ENCODE measurements at regions not wholly inside any gene's neighbourhood (a gene's known extent, or its start where the extent isn't known, plus 50 kb on each side); places are given as distances from the start of the nearest gene placed in this dataset.

GRCh38 chr15:77695548-77695947, 62.8 kb upstream of the LINGO1 start:
- no peak overlapping the region for H3K4ac ChIP-seq (ENCODE audit: low read depth in 1 of 2, low read length in 2 of 2)
- H3K4me2 ChIP-seq (ENCODE audit: low read length, poor library complexity, severe bottlenecking) = no peak overlapping the region
- H2BK15ac ChIP-seq (ENCODE audit: low read depth, poor library complexity, severe bottlenecking) = no peak overlapping the region
- no peak overlapping the region for H4K8ac ChIP-seq (ENCODE audit: low read length)
- peaks cover 39 to 88% of the 10 kb centered on the region in 2 experiments for H3K27me3 ChIP-seq (ENCODE audit: control insufficient read depth in 1 of 2, insufficient read depth in 1 of 2, low read length in 2 of 2)
- no peak overlapping the region for H2AFZ ChIP-seq (ENCODE audit: low read depth, low read length)
- no peaks in the 10 kb centered on the region for H3K79me1 ChIP-seq (replicated peaks; ENCODE audit: low read length, poor library complexity, severe bottlenecking)
- no peak overlapping the region for H2BK5ac ChIP-seq (ENCODE audit: low read depth, low read length, poor library complexity, severe bottlenecking)
- no peak overlapping the region for H3K4me3 ChIP-seq (ENCODE audit: insufficient read depth in 1 of 2, low read depth in 1 of 2, low read length in 2 of 2)
- no peak overlapping the region for H4K91ac ChIP-seq (ENCODE audit: low read length)
- no peak overlapping the region for H3K9ac ChIP-seq (ENCODE audit: low read length)
- no peaks in the 10 kb centered on the region for H3K9me3 ChIP-seq (ENCODE audit: control insufficient read depth, low read length)
- H3K36me3 ChIP-seq (ENCODE audit: control insufficient read depth in 1 of 2, insufficient read depth in 2 of 2, low read depth in 1 of 2, low read length in 2 of 2) = no peaks in the 10 kb centered on the region
- no peak for DNase-seq
- no peak overlapping the region for H3K23ac ChIP-seq (ENCODE audit: low read length in 2 of 2)
- H2BK120ac ChIP-seq (ENCODE audit: low read depth, low read length) = no peak overlapping the region
- no peaks in the 10 kb centered on the region for H3K4me1 ChIP-seq (ENCODE audit: control insufficient read depth, insufficient read depth, low read depth, low read length)
- no peak overlapping the region for H3K27ac ChIP-seq (ENCODE audit: low read length, poor library complexity, severe bottlenecking)
- no peak overlapping the region for H3K18ac ChIP-seq (ENCODE audit: low read depth in 1 of 2, low read length in 2 of 2)
- 83% methylated on average over 4 of the region's 6 CpGs for WGBS
- no peak overlapping the region for H2BK12ac ChIP-seq (ENCODE audit: low read length in 2 of 2)
- no peak overlapping the region for H3K14ac ChIP-seq (ENCODE audit: low read length in 2 of 2)
- no peak overlapping the region for H2AK5ac ChIP-seq (ENCODE audit: low read length, severe bottlenecking)

- H3K4me3 ChIP-seq (ENCODE audit: insufficient read depth in 1 of 2, low read depth in 1 of 2, low read length in 2 of 2) = no peak overlapping the region
- H3K27ac ChIP-seq (ENCODE audit: low read length, poor library complexity, severe bottlenecking) = no peak overlapping the region
- H4K8ac ChIP-seq (ENCODE audit: low read length) = no peak overlapping the region
- 81% methylated on average over 3 of the region's 5 CpGs for WGBS
- H3K4me1 ChIP-seq (ENCODE audit: control insufficient read depth, insufficient read depth, low read depth, low read length) = no peaks in the 10 kb centered on the region
- H3K18ac ChIP-seq (ENCODE audit: low read depth in 1 of 2, low read length in 2 of 2) = no peak overlapping the region
- no peak overlapping the region for H2AK5ac ChIP-seq (ENCODE audit: low read length, severe bottlenecking)
- H3K36me3 ChIP-seq (ENCODE audit: control insufficient read depth in 1 of 2, insufficient read depth in 2 of 2, low read depth in 1 of 2, low read length in 2 of 2) = no peaks in the 10 kb centered on the region
- H2BK5ac ChIP-seq (ENCODE audit: low read depth, low read length, poor library complexity, severe bottlenecking) = no peak overlapping the region
- no peak overlapping the region for H3K23ac ChIP-seq (ENCODE audit: low read length in 2 of 2)
- no peak overlapping the region for H3K4me2 ChIP-seq (ENCODE audit: low read length, poor library complexity, severe bottlenecking)
- H3K9ac ChIP-seq (ENCODE audit: low read length) = no peak overlapping the region
- H3K27me3 ChIP-seq (ENCODE audit: control insufficient read depth in 1 of 2, insufficient read depth in 1 of 2, low read length in 2 of 2) = peaks cover 58 to 92% of the 10 kb centered on the region in 2 experiments
- H2BK120ac ChIP-seq (ENCODE audit: low read depth, low read length) = no peak overlapping the region
- no peak overlapping the region for H4K91ac ChIP-seq (ENCODE audit: low read length)
- H3K4ac ChIP-seq (ENCODE audit: low read depth in 1 of 2, low read length in 2 of 2) = no peak overlapping the region
- no peak overlapping the region for H2AFZ ChIP-seq (ENCODE audit: low read depth, low read length)
- H2BK12ac ChIP-seq (ENCODE audit: low read length in 2 of 2) = no peak overlapping the region
- no peak overlapping the region for H2BK15ac ChIP-seq (ENCODE audit: low read depth, poor library complexity, severe bottlenecking)
- no peak for DNase-seq
- no peaks in the 10 kb centered on the region for H3K79me1 ChIP-seq (replicated peaks; ENCODE audit: low read length, poor library complexity, severe bottlenecking)
- no peak overlapping the region for H3K14ac ChIP-seq (ENCODE audit: low read length in 2 of 2)
- no peaks in the 10 kb centered on the region for H3K9me3 ChIP-seq (ENCODE audit: control insufficient read depth, low read length)
Measured at GRCh38 chr15:77693576-77693975, 60.9 kb upstream of the LINGO1 start.

GRCh38 chr15:77692614-77693013, 59.9 kb upstream of the LINGO1 start:
- H2BK120ac ChIP-seq (ENCODE audit: low read depth, low read length) = no peak overlapping the region
- H3K27ac ChIP-seq (ENCODE audit: low read length, poor library complexity, severe bottlenecking) = no peak overlapping the region
- H3K9me3 ChIP-seq (ENCODE audit: control insufficient read depth, low read length) = no peaks in the 10 kb centered on the region
- H2BK12ac ChIP-seq (ENCODE audit: low read length in 2 of 2) = no peak overlapping the region
- no peak overlapping the region for H3K4ac ChIP-seq (ENCODE audit: low read depth in 1 of 2, low read length in 2 of 2)
- no peak overlapping the region for H3K23ac ChIP-seq (ENCODE audit: low read length in 2 of 2)
- no peak overlapping the region for H3K9ac ChIP-seq (ENCODE audit: low read length)
- no peak overlapping the region for H3K4me3 ChIP-seq (ENCODE audit: insufficient read depth in 1 of 2, low read depth in 1 of 2, low read length in 2 of 2)
- 60% methylated on average over 11 of the region's 11 CpGs for WGBS
- no peaks in the 10 kb centered on the region for H3K36me3 ChIP-seq (ENCODE audit: control insufficient read depth in 1 of 2, insufficient read depth in 2 of 2, low read depth in 1 of 2, low read length in 2 of 2)
- no peak overlapping the region for H3K18ac ChIP-seq (ENCODE audit: low read depth in 1 of 2, low read length in 2 of 2)
- H3K4me2 ChIP-seq (ENCODE audit: low read length, poor library complexity, severe bottlenecking) = no peak overlapping the region
- H3K79me1 ChIP-seq (replicated peaks; ENCODE audit: low read length, poor library complexity, severe bottlenecking) = no peaks in the 10 kb centered on the region
- no peak overlapping the region for H4K8ac ChIP-seq (ENCODE audit: low read length)
- DNase-seq = no peak
- peaks cover 55 to 91% of the 10 kb centered on the region in 2 experiments for H3K27me3 ChIP-seq (ENCODE audit: control insufficient read depth in 1 of 2, insufficient read depth in 1 of 2, low read length in 2 of 2)
- no peak overlapping the region for H2BK15ac ChIP-seq (ENCODE audit: low read depth, poor library complexity, severe bottlenecking)
- no peak overlapping the region for H2AFZ ChIP-seq (ENCODE audit: low read depth, low read length)
- no peak overlapping the region for H2AK5ac ChIP-seq (ENCODE audit: low read length, severe bottlenecking)
- peak overlapping the region; percentile 4 for H4K91ac ChIP-seq (ENCODE audit: low read length)
- H3K4me1 ChIP-seq (ENCODE audit: control insufficient read depth, insufficient read depth, low read depth, low read length) = no peaks in the 10 kb centered on the region
- H2BK5ac ChIP-seq (ENCODE audit: low read depth, low read length, poor library complexity, severe bottlenecking) = no peak overlapping the region
- no peak overlapping the region for H3K14ac ChIP-seq (ENCODE audit: low read length in 2 of 2)

- Histone ChIP-seq H2BK15ac (ENCODE audit: low read depth, poor library complexity, severe bottlenecking) (no peak overlapping the region), H3K18ac (ENCODE audit: low read depth in 1 of 2, low read length in 2 of 2) (no peak overlapping the region), H2BK120ac (ENCODE audit: low read depth, low read length) (no peak overlapping the region), H3K79me1 (replicated peaks; ENCODE audit: low read length, poor library complexity, severe bottlenecking) (no peaks in the 10 kb centered on the region), H2BK12ac (ENCODE audit: low read length in 2 of 2) (no peak overlapping the region), H3K36me3 (ENCODE audit: control insufficient read depth in 1 of 2, insufficient read depth in 2 of 2, low read depth in 1 of 2, low read length in 2 of 2) (no peaks in the 10 kb centered on the region), H3K27ac (ENCODE audit: low read length, poor library complexity, severe bottlenecking) (no peak overlapping the region), H2BK5ac (ENCODE audit: low read depth, low read length, poor library complexity, severe bottlenecking) (no peak overlapping the region), H3K23ac (ENCODE audit: low read length in 2 of 2) (no peak overlapping the region), H3K4me1 (ENCODE audit: control insufficient read depth, insufficient read depth, low read depth, low read length) (no peaks in the 10 kb centered on the region), H2AK5ac (ENCODE audit: low read length, severe bottlenecking) (no peak overlapping the region), H3K9ac (ENCODE audit: low read length) (no peak overlapping the region), H3K9me3 (ENCODE audit: control insufficient read depth, low read length) (no peaks in the 10 kb centered on the region), H2AFZ (ENCODE audit: low read depth, low read length) (no peak overlapping the region), H4K8ac (ENCODE audit: low read length) (no peak overlapping the region), H3K4me3 (ENCODE audit: insufficient read depth in 1 of 2, low read depth in 1 of 2, low read length in 2 of 2) (no peak overlapping the region), H4K91ac (ENCODE audit: low read length) (no peak overlapping the region), H3K27me3 (ENCODE audit: control insufficient read depth in 1 of 2, insufficient read depth in 1 of 2, low read length in 2 of 2) (peaks cover 55 to 91% of the 10 kb centered on the region in 2 experiments), H3K4ac (ENCODE audit: low read depth in 1 of 2, low read length in 2 of 2) (no peak overlapping the region), H3K14ac (ENCODE audit: low read length in 2 of 2) (no peak overlapping the region), H3K4me2 (ENCODE audit: low read length, poor library complexity, severe bottlenecking) (no peak overlapping the region)
- 84% methylated on average over 9 of the region's 14 CpGs for WGBS
- DNase-seq = no peak
Measured at GRCh38 chr15:77691607-77692006, 58.9 kb upstream of the LINGO1 start.
